ENCODE measurements at regions not wholly inside any gene's neighbourhood (a gene's known extent, or its start where the extent isn't known, plus 50 kb on each side); places are given as distances from the start of the nearest gene placed in this dataset.

DNA sequence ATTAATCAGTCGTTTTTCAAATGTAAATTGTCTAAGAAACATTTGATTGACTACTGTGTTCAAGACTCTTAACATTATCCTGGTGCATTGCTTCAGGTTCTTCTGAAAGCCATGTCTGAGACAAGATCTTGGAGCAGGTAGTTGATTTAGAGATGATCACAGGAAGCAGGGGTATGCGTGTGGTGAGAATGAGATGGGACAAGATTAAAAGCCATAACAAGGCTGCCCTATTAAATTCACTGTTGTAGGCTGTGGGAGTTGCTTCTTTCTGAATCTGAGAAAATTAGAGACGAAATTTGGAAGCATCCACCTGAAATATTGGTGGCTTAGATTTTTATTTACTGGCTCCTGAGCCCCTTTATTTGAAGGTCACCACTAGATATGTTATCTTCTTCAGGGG, 687.4 kb upstream of the SLITRK6 start:
- H3K27ac ChIP-seq (ENCODE audit: extremely low read length, insufficient read depth, low read length): no peak overlapping the region
- H2AFZ ChIP-seq (ENCODE audit: low read length): no peak overlapping the region
- no peaks in the 10 kb centered on the region for H3K9me3 ChIP-seq (ENCODE audit: low read length)
- no peaks in the 10 kb centered on the region for H3K27me3 ChIP-seq (ENCODE audit: control insufficient read depth in 1 of 2, insufficient read depth in 2 of 2, low read length in 2 of 2)
- WGBS (ENCODE audit: low lambda C conversion rate): under 1% methylated on average over 3 of the region's 3 CpGs
- intact Hi-C loops (cut with micrococcal nuclease; ENCODE audit: unreplicated experiment) (no loop called here), in situ Hi-C loops (cut with HindIII; ENCODE audit: extremely low pct_ligation_motif_present, low pct_unique_long_range_greater_than_20kb) (no loop called here)
- ChIA-PET POLR2A (no interaction called here), CTCF (ENCODE audit: low intra/inter-chr PET ratio, low total read pairs) (no interaction called here)
- no peaks in the 10 kb centered on the region for H3K4me1 ChIP-seq (ENCODE audit: insufficient read depth, low read length)
- H3K9ac ChIP-seq (ENCODE audit: insufficient read depth, low read depth, low read length): no peak overlapping the region
- no peaks in the 10 kb centered on the region for H4K20me1 ChIP-seq (ENCODE audit: insufficient read depth, low read length)
- H3K79me2 ChIP-seq (ENCODE audit: insufficient read depth, low read length): no peaks in the 10 kb centered on the region
- BruUV-seq (replicated peaks): no TSS peak
- H3K4me3 ChIP-seq (replicated peaks in 1 of 3; ENCODE audit: insufficient read depth in 1 of 3, low read depth in 2 of 3, low read length in 3 of 3): no peak overlapping the region
- H3K36me3 ChIP-seq (replicated peaks in 1 of 2; ENCODE audit: control insufficient read depth in 1 of 2, insufficient read depth in 2 of 2, low read length in 2 of 2): no peaks in the 10 kb centered on the region
- DNase-seq (ENCODE audit: low spot score) (no peak), FAIRE-seq (no peak), ATAC-seq (no peak)
- no peak overlapping the region for H3K4me2 ChIP-seq (ENCODE audit: low read depth, low read length)
- TF ChIP-seq, protein P1, sequence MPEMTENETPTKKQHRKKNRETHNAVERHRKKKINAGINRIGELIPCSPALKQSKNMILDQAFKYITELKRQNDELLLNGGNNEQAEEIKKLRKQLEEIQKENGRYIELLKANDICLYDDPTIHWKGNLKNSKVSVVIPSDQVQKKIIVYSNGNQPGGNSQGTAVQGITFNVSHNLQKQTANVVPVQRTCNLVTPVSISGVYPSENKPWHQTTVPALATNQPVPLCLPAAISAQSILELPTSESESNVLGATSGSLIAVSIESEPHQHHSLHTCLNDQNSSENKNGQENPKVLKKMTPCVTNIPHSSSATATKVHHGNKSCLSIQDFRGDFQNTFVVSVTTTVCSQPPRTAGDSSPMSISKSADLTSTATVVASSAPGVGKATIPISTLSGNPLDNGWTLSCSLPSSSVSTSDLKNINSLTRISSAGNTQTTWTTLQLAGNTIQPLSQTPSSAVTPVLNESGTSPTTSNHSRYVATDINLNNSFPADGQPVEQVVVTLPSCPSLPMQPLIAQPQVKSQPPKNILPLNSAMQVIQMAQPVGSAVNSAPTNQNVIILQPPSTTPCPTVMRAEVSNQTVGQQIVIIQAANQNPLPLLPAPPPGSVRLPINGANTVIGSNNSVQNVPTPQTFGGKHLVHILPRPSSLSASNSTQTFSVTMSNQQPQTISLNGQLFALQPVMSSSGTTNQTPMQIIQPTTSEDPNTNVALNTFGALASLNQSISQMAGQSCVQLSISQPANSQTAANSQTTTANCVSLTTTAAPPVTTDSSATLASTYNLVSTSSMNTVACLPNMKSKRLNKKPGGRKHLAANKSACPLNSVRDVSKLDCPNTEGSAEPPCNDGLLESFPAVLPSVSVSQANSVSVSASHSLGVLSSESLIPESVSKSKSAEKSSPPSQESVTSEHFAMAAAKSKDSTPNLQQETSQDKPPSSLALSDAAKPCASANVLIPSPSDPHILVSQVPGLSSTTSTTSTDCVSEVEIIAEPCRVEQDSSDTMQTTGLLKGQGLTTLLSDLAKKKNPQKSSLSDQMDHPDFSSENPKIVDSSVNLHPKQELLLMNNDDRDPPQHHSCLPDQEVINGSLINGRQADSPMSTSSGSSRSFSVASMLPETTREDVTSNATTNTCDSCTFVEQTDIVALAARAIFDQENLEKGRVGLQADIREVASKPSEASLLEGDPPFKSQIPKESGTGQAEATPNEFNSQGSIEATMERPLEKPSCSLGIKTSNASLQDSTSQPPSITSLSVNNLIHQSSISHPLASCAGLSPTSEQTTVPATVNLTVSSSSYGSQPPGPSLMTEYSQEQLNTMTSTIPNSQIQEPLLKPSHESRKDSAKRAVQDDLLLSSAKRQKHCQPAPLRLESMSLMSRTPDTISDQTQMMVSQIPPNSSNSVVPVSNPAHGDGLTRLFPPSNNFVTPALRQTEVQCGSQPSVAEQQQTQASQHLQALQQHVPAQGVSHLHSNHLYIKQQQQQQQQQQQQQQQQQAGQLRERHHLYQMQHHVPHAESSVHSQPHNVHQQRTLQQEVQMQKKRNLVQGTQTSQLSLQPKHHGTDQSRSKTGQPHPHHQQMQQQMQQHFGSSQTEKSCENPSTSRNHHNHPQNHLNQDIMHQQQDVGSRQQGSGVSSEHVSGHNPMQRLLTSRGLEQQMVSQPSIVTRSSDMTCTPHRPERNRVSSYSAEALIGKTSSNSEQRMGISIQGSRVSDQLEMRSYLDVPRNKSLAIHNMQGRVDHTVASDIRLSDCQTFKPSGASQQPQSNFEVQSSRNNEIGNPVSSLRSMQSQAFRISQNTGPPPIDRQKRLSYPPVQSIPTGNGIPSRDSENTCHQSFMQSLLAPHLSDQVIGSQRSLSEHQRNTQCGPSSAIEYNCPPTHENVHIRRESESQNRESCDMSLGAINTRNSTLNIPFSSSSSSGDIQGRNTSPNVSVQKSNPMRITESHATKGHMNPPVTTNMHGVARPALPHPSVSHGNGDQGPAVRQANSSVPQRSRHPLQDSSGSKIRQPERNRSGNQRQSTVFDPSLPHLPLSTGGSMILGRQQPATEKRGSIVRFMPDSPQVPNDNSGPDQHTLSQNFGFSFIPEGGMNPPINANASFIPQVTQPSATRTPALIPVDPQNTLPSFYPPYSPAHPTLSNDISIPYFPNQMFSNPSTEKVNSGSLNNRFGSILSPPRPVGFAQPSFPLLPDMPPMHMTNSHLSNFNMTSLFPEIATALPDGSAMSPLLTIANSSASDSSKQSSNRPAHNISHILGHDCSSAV (CRISPR knock-in tag; IDR thresholded peaks at IDR 0.05; ENCODE audit: borderline replicate concordance): no peak
- TF ChIP-seq, protein P2, sequence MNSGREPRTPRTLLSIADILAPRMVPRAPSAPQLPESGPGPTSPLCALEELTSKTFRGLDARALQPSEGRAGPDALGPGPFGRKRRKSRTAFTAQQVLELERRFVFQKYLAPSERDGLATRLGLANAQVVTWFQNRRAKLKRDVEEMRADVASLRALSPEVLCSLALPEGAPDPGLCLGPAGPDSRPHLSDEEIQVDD (CRISPR knock-in tag; IDR thresholded peaks at IDR 0.05; ENCODE audit: borderline replicate concordance): no peak
- TF ChIP-seq, protein P3, sequence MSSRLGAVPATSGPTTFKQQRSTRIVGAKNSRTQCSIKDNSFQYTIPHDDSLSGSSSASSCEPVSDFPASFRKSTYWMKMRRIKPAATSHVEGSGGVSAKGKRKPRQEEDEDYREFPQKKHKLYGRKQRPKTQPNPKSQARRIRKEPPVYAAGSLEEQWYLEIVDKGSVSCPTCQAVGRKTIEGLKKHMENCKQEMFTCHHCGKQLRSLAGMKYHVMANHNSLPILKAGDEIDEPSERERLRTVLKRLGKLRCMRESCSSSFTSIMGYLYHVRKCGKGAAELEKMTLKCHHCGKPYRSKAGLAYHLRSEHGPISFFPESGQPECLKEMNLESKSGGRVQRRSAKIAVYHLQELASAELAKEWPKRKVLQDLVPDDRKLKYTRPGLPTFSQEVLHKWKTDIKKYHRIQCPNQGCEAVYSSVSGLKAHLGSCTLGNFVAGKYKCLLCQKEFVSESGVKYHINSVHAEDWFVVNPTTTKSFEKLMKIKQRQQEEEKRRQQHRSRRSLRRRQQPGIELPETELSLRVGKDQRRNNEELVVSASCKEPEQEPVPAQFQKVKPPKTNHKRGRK (CRISPR knock-in tag; IDR thresholded peaks at IDR 0.05): no peak
- TF ChIP-seq ZFP90 (CRISPR knock-in tag; IDR thresholded peaks at IDR 0.05; ENCODE audit: borderline replicate concordance) (no peak), AHR (CRISPR knock-in tag; IDR thresholded peaks at IDR 0.05) (no peak), ZSCAN30 (CRISPR knock-in tag; IDR thresholded peaks at IDR 0.05) (no peak), PHF5A (CRISPR knock-in tag; IDR thresholded peaks at IDR 0.05; ENCODE audit: low read depth, unreplicated experiment) (no peak), ZFP1 (CRISPR knock-in tag; IDR thresholded peaks at IDR 0.05) (no peak), HNF4A (CRISPR knock-in tag; IDR thresholded peaks at IDR 0.05) (no peak), SP140L (CRISPR knock-in tag; IDR thresholded peaks at IDR 0.05; ENCODE audit: borderline replicate concordance) (no peak), ZBTB38 (CRISPR knock-in tag; IDR thresholded peaks at IDR 0.05) (no peak), JUN (CRISPR knock-in tag; IDR thresholded peaks at IDR 0.05) (no peak), SP1 (IDR thresholded peaks at IDR 0.05) (no peak), SP1 (CRISPR knock-in tag; IDR thresholded peaks at IDR 0.05) (no peak), AKAP8 (CRISPR knock-in tag; IDR thresholded peaks at IDR 0.05) (no peak)
- TF ChIP-seq, protein P4, sequence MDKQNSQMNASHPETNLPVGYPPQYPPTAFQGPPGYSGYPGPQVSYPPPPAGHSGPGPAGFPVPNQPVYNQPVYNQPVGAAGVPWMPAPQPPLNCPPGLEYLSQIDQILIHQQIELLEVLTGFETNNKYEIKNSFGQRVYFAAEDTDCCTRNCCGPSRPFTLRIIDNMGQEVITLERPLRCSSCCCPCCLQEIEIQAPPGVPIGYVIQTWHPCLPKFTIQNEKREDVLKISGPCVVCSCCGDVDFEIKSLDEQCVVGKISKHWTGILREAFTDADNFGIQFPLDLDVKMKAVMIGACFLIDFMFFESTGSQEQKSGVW (CRISPR knock-in tag; IDR thresholded peaks at IDR 0.05; ENCODE audit: borderline replicate concordance): no peak

All from HepG2 (cell line).